NCI-H524 (cell line): ENCODE measurements at regions not wholly inside any gene's neighbourhood (a gene's known extent, or its start where the extent isn't known, plus 50 kb on each side); places are given as distances from the start of the nearest gene placed in this dataset.
"Not testable (repeated sequence)": the region's sequence is repeated elsewhere in the genome, so short reads cannot be mapped to it uniquely, and the experiment has no call there.

Experiments used
- DNase-seq, 2 experiments: peaks; one replicate each; lab custom pipeline; 2025; lab: John Stamatoyannopoulos, UW

DNA sequence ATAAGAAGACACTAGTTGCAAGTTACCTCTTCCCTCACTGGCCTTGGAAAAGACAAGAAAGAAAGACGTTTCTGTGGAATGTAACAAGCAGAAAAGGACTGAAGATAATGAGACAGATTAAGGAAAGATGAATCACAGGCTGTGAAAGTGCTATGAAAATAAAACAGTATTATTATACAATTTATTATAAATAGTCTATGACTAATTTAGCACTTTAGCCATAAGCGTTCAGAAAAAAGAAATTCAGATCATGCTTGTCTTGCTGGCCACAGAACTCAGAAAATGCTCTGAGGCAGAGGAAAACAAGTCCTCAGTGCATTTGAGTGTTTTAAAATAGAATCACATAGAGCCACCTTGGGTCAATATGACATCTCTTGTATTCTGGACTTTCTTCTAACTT is 174.8 kb upstream of the NBPF9 start:
- DNase-seq, result not testable (repeated sequence)

DNA sequence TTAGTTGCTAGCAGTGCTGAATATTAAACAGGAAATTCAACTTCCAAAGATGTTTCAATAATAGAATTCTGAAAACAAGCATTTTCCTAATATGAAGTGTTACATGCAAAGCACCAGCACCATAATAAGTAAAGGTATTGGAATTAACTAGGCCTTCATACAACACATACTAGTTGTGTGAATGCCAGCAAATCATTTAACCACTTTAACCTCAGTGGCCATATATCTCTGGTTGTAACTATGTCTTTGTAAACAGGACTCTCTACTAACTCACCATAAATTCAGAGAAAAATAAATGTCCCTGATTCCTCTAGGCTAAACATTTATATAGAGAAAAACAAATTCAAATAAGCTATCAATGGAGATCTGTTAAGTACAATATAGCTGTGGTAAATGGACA is 175.7 kb upstream of the NBPF9 start:
- not testable (repeated sequence) for DNase-seq

DNA sequence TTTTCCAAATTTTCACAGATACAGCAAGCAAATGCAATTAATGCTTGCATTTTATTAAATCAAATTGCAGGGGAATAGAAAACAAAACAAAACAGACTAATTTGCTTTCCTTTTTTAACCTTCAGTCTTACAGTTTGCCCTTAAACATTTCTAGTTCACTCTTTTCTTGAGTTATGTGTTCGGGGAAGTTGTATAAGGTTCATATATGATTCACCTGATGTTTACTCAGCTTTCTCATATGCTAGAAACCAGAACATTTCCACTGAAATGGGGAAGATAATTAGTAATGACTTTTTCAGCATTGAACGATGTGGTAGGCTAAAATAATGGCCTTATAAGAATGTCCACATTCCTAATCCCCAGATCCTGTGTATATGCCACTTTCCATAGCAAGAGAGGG is 176.2 kb upstream of the NBPF9 start:
- not testable (repeated sequence) for DNase-seq

DNA sequence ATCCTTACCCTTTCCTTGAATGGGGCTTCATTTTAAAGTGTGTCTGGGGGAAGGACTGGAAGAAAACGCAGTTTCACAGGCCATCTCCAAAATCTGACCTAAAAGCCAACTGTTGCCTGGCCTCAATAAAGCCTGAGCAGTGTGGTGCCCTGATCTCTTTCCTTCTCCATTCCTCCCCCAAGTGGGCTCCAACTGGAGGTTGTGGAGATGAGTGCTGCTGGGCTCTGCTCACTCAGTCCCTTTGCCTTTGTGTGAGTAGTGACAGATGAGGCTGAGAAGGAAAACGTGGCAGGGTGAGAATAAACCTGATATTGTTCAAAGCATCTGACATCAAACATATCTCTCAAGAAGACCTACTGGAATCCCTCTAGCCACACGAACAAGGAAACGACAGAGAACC is 181.4 kb upstream of the NBPF9 start:
- not testable (repeated sequence) for DNase-seq

DNA sequence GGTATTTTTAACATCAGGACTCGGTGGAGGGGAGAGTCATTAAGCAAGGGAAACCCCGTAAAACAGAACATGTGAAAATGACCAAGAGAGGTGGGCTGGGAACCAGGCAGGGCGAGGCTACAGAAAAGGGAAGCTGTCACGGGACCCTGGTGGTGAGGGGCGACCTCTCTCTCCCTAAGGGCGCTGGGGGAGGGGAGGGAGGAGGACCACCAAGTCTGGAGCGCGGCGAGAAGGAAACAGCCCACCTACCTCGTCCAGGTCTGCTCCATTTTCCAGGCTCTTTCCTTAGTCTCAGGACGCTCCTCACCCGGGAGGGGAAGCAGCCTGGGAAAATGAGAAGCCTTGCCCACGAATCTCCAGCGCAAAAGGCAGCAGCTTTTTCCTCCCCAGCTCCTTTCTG is 181.9 kb upstream of the NBPF9 start:
- DNase-seq, result not testable (repeated sequence)

DNA sequence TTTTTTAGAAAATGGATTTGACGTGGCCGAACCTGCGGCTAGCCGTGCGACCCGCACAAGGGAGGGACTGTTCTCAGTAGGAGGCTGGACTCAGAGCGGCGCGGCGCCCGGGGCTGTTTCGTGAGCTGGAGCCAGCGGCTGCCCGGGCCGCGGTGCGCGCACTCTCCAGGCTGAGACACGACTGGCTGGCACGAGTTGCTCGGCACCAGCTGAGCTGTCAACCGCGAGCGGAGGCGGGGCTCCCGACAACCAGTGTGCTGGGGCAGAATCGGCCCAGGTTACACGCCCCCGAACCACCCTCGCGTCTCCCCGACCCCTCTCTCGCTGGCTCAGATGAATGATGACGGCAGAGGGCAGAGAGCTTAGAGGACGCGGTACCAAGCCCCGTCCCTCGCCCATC is 182.3 kb upstream of the NBPF9 start:
- not testable (repeated sequence) for DNase-seq

DNA sequence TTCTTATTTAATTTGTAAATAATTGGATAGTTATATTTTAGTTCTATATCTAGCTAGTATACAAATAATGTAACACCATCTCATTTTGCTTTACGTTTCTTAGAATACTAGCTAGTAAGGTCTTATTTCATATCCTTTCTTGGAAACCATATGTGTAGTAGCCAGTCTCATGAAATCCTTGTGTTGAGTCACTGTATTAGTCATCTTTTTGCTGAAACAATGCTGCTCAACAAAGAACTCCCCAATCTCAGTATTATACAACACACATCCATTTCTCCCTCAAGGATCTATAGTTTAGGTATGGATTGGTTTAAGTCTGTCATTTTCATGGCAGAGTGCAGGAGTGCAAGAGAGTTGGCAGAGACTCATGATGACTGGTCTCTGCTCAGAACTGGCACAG is 185.2 kb upstream of the NBPF9 start:
- DNase-seq, result not testable (repeated sequence)

DNA sequence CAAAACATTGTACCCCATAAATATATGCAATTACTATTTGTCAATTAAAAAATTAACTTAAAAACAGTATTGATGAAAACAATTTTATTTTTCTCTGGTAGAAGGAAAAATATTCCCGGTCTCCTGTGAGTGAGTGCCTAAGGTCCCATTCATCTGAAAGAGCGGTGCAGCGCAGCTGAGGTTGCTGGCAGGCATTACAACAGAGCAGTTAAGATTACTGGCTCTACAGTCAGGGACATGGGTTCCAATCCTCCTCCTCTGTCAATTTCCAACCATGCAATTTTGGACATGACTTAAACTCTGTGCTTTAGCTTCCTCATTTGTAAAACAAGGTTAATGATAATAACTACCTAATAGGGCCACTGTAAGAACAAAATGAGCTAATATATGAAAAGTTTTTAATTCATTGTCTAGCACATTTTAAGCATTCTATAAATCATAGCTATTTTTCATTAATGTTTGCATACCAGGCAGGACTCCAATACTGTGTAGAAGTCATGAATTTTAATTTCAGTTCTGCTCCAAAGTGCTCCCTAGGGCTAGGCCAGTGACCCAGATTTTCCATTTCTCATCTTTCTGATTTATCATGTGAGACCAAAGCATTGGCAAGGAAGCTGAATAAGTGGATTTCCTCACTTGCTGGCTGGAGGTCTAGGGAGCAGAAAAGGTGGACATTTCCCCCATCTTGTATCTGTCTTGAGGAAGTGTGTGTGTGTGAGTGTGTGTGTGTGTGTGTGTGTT is 174.2 kb upstream of the NBPF19 start:
- DNase-seq, result not testable (repeated sequence)

DNA sequence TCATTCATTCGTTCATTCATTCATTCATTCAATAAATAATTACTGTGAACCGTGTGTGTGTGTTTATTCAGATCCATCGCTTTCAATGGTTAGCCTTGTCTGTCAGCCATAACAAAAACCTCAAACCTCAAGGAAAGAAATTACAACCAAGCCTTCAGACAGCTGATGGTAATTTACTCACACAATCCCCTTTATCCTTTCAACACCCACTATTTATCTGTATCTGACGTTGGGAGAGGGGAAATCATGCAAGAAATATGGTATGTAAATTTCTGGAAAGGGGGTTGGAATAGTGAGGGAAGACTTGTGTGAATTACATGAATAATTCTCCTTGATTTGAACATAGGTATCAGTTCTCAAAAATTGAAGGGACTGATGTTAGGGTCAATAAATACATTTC is 173.6 kb upstream of the NBPF19 start:
- not testable (repeated sequence) for DNase-seq

DNA sequence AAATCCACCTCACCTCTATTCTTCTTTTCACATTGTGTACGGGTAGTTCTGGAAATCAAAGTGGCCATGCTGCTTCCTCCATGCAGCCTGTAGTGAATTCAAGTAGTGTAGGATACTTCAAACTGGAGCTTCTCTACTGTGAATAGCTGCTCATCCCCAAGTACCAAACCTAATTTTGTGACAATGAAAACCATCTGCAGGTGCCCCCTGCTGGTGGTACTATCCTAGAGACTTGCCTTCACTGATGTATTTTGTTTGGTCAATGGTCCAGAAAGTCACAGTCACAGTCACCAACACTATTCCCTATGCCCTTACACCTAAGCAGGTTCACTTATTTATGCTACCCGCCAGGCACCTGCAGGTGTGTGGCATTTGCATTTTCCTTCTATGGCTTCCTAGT is 170.0 kb upstream of the NBPF19 start:
- not testable (repeated sequence) for DNase-seq

DNA sequence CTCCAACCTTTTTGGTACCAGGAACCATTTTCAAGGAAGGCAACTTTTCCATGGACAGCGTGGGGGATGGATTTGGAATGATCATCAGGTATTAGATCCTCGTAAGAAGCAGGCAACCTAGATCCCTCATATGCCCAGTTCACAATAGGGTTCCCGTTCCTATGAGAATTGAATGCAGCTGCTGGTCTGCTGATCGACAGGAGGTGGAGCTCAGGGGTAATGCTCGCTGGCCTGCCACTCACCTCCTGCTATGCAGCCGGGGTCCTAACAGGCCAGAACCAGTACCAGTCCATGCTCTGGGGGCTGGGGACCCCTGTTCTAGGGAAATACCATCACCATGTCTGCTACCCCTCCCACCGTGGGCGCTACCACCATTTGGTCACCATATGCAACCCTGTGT is 167.2 kb upstream of the NBPF19 start:
- DNase-seq, result not testable (repeated sequence)

DNA sequence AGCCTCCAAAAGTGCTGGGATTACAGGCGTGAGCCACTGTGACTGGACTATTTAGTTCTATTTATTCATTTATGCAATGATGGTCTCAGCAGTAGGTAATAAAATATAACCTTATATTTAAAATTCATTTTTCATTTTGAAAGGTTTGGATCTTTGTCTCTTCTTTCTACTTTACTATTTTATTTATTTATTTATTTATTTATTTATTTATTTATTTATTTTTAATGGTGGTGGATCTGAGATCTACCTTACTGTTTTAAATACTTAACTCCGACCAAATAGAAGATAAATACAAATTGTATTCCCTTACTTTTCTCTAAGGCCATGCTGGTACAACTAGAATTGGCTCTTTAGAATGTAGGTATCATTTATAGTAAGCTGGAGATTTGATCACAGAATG is 159.9 kb upstream of the NBPF19 start:
- DNase-seq, result not testable (repeated sequence)

DNA sequence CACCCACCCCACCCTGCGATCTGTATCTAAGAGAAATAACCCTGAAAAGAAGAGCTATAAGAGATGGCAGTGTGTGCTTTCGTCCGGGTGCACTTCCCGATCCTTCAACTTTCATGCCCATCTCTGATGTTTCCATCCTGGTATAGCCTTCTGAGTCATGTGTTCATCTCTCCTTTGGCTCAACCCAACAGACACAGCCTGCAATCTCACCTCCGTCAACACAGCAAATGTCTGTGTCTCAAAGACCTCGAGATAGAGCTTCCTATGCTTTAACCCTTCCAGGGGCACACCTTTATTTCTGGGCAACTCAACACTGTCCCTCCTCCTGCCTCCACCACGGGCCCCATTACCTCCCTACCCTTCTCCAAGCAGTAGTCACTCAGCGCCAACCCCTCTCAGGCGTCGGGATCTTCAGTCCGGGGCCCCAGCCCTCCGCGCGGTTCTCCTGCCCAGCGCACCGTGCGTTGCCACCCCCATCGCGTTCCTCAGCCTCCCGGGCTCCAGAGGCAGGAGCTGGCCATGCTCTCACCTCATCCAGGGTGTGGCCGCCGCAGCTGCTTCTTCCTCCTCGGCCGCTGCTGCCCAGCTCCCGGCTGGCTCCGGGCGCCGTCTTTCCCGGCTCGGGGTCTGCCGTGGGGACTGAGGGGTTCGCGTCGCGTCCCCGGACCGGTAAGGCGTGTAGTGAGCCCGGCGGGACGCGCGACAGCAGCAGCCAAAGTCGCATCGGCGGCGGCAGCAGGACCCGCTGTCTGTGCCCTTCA is 153.7 kb upstream of the NBPF19 start:
- DNase-seq, result not testable (repeated sequence)

DNA sequence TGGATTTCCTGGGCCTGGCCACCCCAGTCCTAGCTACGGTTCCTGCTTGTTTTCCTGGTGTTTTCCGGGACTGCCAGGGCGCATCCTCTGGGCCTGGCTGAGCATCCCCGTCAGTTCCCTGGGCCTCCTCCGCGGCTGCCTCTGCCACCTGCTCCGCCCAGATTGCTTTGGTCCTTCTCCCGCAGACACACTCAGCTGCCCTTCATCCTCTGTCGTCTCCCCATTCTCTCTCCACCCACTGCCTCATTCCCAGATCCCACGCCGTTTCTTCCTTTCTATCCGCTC is 153.2 kb upstream of the NBPF19 start:
- not testable (repeated sequence) for DNase-seq

DNA sequence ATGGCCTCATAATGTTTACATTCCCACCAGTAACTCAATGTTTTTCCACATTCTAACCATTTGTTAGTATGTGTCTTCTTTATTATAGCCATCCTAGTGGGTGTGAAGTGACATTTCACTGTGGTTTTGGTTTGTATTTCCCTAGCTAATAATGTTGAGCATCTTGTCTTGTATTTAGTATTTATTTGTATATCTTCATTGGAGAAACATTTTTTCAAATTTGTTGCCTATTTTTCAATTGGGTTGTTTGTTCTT is 144.8 kb upstream of the NBPF19 start:
- DNase-seq, result not testable (repeated sequence)

DNA sequence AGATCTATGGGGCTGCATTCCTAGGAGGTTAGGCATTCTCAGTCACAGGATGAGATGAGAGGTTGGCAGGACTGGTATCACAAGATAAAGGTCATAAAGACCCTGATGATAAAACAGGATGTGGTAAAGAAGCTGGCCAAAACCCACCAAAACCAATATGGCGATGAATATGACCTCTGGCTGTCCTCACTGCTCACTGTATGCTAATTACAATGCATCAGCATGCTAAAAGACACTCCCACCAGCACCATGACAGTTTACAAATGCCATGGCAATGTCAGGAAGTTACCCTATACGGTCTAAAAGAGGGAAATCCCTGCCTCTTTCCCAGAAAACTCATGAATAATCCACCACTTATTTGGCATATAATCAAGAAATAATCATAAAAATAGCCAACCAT is 138.8 kb upstream of the NBPF19 start:
- not testable (repeated sequence) for DNase-seq

DNA sequence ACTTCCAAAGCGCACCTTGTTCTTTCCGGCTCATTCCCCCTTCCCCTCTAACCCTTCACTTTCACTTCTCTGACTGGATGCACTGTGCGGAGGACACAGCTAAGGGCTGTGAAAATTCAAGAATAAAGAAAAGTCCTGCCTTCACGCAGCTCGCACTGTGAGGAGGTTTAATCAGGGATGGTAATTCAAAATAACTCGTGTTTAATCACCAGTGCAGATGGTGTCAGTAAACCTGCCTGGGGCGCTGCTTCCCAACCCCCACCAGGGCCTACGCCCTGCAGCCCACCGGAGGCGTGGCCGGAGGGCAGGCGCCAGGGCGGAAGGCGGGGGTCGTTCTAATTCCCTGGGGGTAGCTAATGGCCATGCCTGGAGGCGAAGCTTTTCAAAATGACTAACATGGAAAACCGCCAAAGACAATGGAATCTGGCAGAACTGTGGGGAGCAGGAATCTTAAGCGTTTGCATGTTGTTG is 136.6 kb upstream of the NBPF19 start:
- DNase-seq, result not testable (repeated sequence)

DNA sequence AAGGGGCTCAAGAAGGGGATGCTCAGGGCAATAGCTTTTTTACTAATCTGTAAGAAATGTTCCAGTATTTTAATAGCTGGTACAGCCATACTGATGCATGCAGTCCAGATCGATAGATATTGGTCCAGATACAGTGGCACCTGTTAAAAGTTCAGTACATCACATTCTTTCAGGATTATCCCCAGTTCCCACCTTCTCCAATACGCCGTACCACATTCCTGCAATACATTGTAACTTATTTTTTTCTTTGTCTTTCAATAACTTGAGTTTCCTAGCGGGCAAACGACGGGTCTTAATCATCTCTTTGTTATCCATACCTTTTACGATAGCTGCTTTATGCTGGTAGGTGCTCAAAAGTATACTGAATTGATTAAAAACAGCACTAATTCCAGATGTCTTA is 136.1 kb upstream of the NBPF19 start:
- not testable (repeated sequence) for DNase-seq

DNA sequence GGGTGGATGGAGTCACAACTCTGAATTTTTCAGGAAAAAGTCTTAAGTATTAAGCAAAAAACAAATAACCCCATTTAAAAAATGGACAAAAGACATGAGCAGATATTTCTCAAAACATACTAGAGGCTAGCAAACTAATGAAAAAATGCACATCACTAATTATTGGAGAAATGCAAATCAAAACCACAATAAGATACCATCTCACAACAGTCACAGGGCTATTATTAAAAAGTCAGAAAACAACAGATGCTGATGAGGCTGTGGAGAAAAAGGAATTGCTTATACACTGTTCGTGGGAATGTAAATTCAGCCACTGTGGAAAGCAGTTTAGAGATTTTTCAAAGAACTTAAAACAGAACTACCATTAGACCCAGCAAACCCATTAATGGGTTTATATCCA is 125.4 kb upstream of the NBPF19 start:
- not testable (repeated sequence) for DNase-seq

DNA sequence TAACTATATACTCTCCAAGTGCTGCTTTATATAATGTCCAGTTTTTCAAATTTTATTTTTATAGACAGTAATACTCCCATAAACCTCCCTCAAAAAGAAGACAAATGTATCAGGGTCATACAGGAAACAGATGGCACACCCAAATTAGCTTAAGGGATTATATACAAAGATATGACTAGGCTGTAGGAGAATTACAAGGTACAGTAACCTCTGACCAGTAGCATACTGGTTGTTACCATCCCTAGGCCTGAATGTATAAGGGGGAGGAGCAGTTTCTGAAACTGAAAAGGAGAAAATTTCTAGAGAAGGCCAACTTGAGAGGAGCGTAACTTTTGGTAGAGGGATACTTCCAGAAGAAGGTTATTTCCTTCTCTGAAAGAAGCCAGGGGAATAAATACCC is 122.6 kb upstream of the NBPF19 start:
- DNase-seq, result not testable (repeated sequence)

DNA sequence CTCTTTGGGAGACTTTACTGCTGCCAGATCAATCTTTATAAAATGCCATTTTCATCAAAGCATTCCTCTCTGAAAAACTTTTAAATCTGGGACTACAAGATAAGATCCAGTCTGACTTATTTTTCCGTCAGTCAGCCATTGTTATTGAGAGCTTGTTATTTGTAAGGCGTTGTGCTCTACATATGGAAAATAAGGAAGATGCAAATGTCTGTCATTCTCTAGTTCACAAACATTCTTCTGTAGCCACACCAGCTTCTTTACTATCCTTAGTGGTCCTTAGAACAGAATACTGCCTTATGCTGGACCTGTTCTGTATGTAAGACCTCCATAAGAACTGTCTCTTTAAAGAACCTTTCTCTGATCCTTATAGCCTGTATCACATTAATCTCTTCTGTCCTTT is 120.3 kb upstream of the NBPF19 start:
- not testable (repeated sequence) for DNase-seq

DNA sequence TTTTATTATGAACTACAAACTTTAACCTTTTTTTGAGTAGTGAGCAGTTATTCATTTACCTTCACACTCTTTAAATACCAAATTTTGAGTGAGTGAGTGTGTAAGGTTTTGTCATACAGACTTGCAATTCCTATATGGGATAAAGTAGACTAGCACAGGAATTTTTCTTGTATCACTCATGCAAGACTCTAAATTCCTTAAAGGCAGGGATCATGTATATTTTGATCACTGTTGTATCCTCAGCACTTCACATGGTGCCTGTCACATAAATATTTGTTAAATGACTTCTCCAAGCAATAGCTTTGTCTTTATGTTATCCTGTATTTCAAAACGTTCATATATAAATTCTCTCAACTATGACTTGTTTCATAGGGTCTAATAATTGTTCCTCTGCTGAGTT is 119.1 kb upstream of the NBPF19 start:
- DNase-seq, result not testable (repeated sequence)

DNA sequence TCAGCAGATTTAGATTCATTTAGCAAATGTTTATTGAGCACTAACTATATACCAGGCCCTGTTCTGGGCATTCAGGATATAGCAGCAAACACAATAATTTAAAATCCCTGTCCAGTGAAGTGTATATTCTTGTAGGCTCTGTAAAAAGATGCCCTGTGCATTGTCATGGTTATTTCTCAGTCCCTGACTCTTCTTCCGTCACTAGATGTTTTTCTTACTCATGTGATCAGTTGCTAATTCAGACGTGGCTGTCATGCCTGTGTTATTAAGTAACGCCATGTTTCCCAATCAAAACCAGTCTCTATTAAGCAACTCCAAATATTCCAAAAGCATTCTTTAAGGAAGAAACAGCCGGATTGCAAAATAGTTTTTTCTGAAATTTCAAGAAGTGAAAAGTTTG is 118.7 kb upstream of the NBPF19 start:
- DNase-seq, result not testable (repeated sequence)

DNA sequence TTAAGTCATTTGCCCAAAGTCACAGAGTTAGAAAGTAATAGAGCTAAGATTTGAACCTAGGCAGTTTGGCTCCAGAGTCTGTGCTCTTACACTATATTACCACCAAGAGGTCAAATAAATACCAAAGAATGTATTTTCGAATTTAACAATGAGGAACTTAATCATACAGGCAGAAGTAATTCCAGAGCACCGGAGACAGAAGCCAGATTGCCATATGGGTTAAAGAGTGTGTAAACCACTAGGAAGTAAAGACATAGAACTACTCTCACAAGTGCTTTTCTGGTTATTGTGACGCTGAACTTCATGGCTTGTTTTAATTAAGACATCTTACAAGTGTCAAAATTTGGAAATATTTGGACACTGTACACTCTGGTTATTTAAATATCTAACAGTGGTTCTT is 114.5 kb upstream of the NBPF19 start:
- not testable (repeated sequence) for DNase-seq
